ENCODE measurements at regions not wholly inside any gene's neighbourhood (a gene's known extent, or its start where the extent isn't known, plus 50 kb on each side); places are given as distances from the start of the nearest gene placed in this dataset.

DNA sequence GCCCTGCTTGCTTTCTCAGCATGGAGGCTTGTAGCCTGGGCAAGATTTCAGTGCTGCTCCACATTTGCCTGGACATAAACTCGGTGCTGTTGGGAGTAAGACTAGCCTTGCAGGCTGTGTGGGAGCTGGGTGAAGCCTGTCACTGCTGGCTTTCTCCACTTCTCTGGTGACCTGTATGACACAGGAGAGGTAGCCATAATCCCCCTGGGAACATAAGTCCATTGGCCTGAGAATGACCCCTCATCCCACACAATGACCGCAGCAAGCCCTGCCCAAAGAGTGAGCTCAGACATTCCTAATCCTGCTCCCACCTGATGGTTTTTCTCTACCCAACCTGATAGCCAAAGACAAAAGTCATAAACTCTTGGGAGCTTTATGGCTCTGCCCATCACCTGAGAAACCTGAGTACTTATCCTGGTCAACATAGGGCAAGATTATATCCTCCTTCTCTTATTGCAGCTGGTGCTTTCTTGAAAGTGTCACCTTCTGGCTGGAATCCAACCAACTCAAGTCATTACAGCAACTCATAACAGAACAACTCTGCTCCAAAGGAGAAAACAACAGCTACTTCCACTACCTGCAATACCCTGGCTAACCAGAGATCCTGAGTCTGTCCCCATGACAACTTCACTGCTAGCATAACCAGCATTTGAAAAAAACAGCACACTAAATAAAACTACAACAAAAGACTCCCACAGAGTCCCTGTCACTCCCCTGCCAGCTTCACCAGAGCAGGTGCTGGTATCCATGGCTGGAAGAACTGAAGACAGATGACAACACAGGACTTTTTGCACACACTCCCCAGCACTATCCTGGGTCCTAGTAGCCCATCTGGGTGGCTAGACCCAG lies 834.4 kb upstream of the DDX18 start:
- TF ChIP-seq POLR2A (IDR thresholded peaks at IDR 0.05; ENCODE audit: low read depth, low read length) = no peak
- no peak for TF ChIP-seq CTCF (IDR thresholded peaks at IDR 0.05; ENCODE audit: extremely low read depth in 1 of 2, insufficient read depth in 1 of 2, low read depth in 1 of 2, low read length in 2 of 2)
- TF ChIP-seq MYC (IDR thresholded peaks at IDR 0.05; ENCODE audit: low read depth, low read length) = no peak
